Smooth muscle cell (in vitro differentiated cells): ENCODE measurements at regions not wholly inside any gene's neighbourhood (a gene's known extent, or its start where the extent isn't known, plus 50 kb on each side); places are given as distances from the start of the nearest gene placed in this dataset.

Experiments used
- DNase-seq: peaks from one replicate; lab custom pipeline; 2025; ENCODE audit not compliant: unreplicated experiment; lab: John Stamatoyannopoulos, UW
- H2AFZ ChIP-seq: fragments of 200-600 bp; sonication (generic); 2 replicates; pipeline ENCODE4 v1.6.0; 2016; ENCODE audit warnings: antibody characterized with exemption, low read depth, mild to moderate bottlenecking
- H3F3A ChIP-seq: fragments of 200-600 bp; sonication (generic); 2 replicates; pipeline ENCODE4 v1.6.0; 2017; ENCODE audit warnings: antibody characterized with exemption, low read depth
- H3K27ac ChIP-seq: fragments of 200-600 bp; sonication (generic); 2 replicates; pipeline ENCODE4 v1.5.1; 2016; ENCODE audit warnings: low read depth, mild to moderate bottlenecking
- H3K27me3 ChIP-seq: fragments of 200-600 bp; sonication (generic); 2 replicates; pipeline ENCODE4 v1.6.1; 2016; ENCODE audit warnings: low read depth, mild to moderate bottlenecking
- H3K36me3 ChIP-seq: fragments of 200-600 bp; sonication (generic); 2 replicates; pipeline ENCODE4 v1.5.1; 2016; ENCODE audit warnings: low read depth
- H3K4me1 ChIP-seq: fragments of 200-600 bp; sonication (generic); 2 replicates; pipeline ENCODE4 v1.5.1; 2016; ENCODE audit warnings: low read depth
- H3K4me2 ChIP-seq: fragments of 200-600 bp; sonication (generic); 2 replicates; pipeline ENCODE4 v1.6.0; 2016; ENCODE audit warnings: mild to moderate bottlenecking
- H3K4me3 ChIP-seq: fragments of 200-600 bp; sonication (generic); 2 replicates; pipeline ENCODE4 v1.5.1; 2016; ENCODE audit warnings: mild to moderate bottlenecking
- H3K79me2 ChIP-seq: fragments of 200-600 bp; sonication (generic); 2 replicates; pipeline ENCODE4 v1.6.0; 2016; ENCODE audit warnings: low read depth, mild to moderate bottlenecking
- H3K9ac ChIP-seq: fragments of 200-600 bp; sonication (generic); 2 replicates; pipeline ENCODE4 v1.6.0; 2016; ENCODE audit warnings: low read depth
- H3K9me3 ChIP-seq: fragments of 200-600 bp; sonication (generic); replicated peaks from 2 replicates; pipeline ENCODE4 v1.5.1; 2016; ENCODE audit warnings: low read depth
- H4K20me1 ChIP-seq: fragments of 200-600 bp; sonication (generic); 2 replicates; pipeline ENCODE4 v1.6.0; 2016; ENCODE audit warnings: low read depth
- WGBS: methylation state at CpG from one replicate; pipeline ENCODE4 v1.1.7; 2016; ENCODE audit warnings: low lambda C conversion rate; 5-methylcytosine and 5-hydroxymethylcytosine counted together
- TF ChIP-seq, protein P1 (sequence below): fragments of 200-600 bp; sonication (generic); IDR thresholded peaks from 2 replicates; pipeline ENCODE4 v1.5.1; 2017; ENCODE audit warnings: borderline replicate concordance, mild to moderate bottlenecking, antibody characterized with exemption; ENCODE audit not compliant: insufficient read depth, poor library complexity, severe bottlenecking

DNA sequence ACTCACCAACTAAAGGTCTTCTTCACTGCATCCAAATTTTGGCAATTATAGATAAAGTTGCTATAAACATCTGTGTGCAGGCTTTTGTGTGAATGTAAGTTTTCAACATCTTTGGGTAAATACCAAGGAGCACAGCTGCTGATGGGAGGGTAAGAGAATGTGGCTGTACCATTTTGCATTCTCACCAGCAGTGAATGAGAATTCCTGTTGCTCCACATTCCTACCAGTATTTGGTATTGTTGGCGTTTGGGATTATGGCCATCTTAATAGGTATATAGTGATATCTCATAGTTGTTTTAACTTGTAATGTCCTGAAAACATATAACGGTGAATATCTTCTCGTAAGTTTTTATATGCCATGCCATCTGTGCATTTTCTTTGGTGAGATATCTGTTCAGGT, 69.3 kb downstream of the ILRUN start:
- H3K4me2 ChIP-seq = no peak overlapping the region
- H3K27ac ChIP-seq = no peak overlapping the region
- H2AFZ ChIP-seq = no peak overlapping the region
- H4K20me1 ChIP-seq = peaks cover 19% of the 10 kb centered on the region
- no peaks in the 10 kb centered on the region for H3K9me3 ChIP-seq
- H3K36me3 ChIP-seq = no peaks in the 10 kb centered on the region
- DNase-seq = no peak
- no peaks in the 10 kb centered on the region for H3K27me3 ChIP-seq
- H3K79me2 ChIP-seq = peaks cover 4% of the 10 kb centered on the region
- WGBS = 89% methylated on average over 3 of the region's 3 CpGs
- H3K4me3 ChIP-seq = no peak overlapping the region
- TF ChIP-seq, protein P1, sequence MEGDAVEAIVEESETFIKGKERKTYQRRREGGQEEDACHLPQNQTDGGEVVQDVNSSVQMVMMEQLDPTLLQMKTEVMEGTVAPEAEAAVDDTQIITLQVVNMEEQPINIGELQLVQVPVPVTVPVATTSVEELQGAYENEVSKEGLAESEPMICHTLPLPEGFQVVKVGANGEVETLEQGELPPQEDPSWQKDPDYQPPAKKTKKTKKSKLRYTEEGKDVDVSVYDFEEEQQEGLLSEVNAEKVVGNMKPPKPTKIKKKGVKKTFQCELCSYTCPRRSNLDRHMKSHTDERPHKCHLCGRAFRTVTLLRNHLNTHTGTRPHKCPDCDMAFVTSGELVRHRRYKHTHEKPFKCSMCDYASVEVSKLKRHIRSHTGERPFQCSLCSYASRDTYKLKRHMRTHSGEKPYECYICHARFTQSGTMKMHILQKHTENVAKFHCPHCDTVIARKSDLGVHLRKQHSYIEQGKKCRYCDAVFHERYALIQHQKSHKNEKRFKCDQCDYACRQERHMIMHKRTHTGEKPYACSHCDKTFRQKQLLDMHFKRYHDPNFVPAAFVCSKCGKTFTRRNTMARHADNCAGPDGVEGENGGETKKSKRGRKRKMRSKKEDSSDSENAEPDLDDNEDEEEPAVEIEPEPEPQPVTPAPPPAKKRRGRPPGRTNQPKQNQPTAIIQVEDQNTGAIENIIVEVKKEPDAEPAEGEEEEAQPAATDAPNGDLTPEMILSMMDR = no peak
- H3K9ac ChIP-seq = no peak overlapping the region
- H3F3A ChIP-seq = no peaks in the 10 kb centered on the region
- no peaks in the 10 kb centered on the region for H3K4me1 ChIP-seq

DNA sequence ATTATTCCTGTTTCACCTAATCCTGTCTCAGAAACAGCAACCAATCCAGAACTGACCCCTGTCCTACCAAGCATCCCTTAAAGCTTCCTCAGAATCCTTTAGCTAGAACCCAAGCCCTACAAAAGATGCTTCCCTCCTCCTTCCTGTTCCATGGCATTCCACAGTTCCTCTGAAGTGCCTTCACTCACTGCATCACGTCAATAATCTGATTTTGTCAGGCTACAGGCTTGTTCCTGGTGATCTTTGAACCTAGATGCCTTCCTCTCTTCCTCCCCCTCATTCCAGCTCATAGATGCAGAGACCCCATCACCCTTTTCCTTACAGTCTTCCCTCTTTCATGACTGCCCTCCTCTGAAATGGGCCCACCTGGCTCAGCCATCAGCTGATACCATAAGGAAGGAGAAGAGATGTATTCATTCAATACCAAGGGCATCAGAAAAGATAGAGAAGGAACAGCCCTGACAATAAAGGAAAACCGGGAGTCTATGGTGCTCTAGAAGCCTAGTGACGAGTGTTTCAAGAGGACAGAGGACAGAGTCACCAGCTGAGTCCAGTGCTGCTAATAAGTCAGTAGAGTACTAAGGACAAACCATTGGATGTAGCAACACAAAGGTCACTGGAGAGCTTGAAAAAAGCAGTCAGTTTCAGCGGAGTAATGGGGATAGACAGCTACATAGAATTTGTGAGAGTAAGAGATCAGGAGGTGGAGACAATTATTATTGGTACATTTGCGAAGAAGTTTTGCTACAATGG, 62.5 kb upstream of the SPDEF start:
- 95% methylated on average over 5 of the region's 5 CpGs for WGBS
- Histone ChIP-seq H3F3A (no peaks in the 10 kb centered on the region), H3K27me3 (no peaks in the 10 kb centered on the region), H3K4me1 (peaks cover 5% of the 10 kb centered on the region), H3K79me2 (peaks cover 4% of the 10 kb centered on the region), H3K36me3 (no peaks in the 10 kb centered on the region), H3K4me3 (no peak overlapping the region), H3K9ac (no peak overlapping the region), H4K20me1 (peaks cover 77% of the 10 kb centered on the region), H3K27ac (no peak overlapping the region), H2AFZ (no peak overlapping the region), H3K4me2 (no peak overlapping the region), H3K9me3 (no peaks in the 10 kb centered on the region)
- TF ChIP-seq, protein P1 = no peak
- DNase-seq = no peak

DNA sequence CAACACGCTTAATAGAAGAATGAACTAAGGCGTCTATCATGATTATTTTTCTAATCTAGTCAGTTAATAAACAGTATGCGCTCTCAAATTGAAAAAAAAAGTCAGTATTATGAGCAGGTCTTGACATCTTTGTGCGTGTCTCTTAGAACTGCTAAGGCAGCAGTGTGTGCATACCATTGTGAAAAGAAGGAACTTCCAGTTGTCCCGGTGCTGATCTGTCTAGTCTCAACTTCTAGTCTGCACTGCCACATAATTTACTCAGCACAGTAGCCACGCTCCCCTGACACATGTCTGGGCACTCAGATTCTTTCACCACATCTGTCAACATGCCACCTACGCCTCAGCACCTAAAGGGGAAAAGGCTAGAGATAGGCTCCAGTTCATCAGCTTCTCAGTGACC, 61.1 kb upstream of the SPDEF start:
- TF ChIP-seq, protein P1 = no peak
- Histone ChIP-seq H2AFZ (no peak overlapping the region), H3K4me1 (peaks cover 5% of the 10 kb centered on the region), H3K4me2 (no peak overlapping the region), H3K36me3 (no peaks in the 10 kb centered on the region), H3K4me3 (no peak overlapping the region), H3F3A (no peaks in the 10 kb centered on the region), H3K9me3 (no peaks in the 10 kb centered on the region), H3K79me2 (no peaks in the 10 kb centered on the region), H3K9ac (no peak overlapping the region), H4K20me1 (peaks cover 81% of the 10 kb centered on the region), H3K27me3 (no peaks in the 10 kb centered on the region), H3K27ac (no peak overlapping the region)
- DNase-seq = no peak
- WGBS = 95% methylated on average over 7 of the region's 7 CpGs

DNA sequence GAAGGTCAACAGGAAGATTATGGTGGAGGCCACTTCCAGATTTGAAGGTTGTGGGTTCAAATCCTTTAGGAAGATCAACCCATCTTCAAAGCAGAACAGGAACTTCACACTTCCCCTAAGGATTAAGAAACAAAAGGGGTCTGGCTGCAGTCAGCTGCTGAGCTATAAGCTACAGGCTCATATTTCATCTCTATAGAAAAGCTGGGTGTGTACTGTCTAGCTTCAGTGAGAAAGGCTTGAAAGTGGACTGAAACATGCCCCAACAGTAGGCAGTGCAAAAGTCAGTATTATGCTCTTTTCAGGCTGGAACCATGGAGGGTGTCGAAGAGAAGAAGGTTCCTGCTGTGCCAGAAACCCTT, 60.1 kb upstream of the SPDEF start:
- TF ChIP-seq, protein P1 = no peak
- Histone ChIP-seq H3K79me2 (no peaks in the 10 kb centered on the region), H3K9me3 (no peaks in the 10 kb centered on the region), H3K27me3 (no peaks in the 10 kb centered on the region), H3K36me3 (no peaks in the 10 kb centered on the region), H3K4me2 (no peak overlapping the region), H3K4me1 (peaks cover 5% of the 10 kb centered on the region), H2AFZ (no peak overlapping the region), H4K20me1 (peaks cover 82% of the 10 kb centered on the region), H3K9ac (no peak overlapping the region), H3K27ac (no peak overlapping the region), H3K4me3 (no peak overlapping the region), H3F3A (no peaks in the 10 kb centered on the region)
- WGBS = 86% methylated on average over 1 of the region's 1 CpG
- no peak for DNase-seq
